ENCODE measurements at regions not wholly inside any gene's neighbourhood (a gene's known extent, or its start where the extent isn't known, plus 50 kb on each side); places are given as distances from the start of the nearest gene placed in this dataset.

GRCh38 chr9:108654566-108654965 is 201.2 kb downstream of the ACTL7B start:
- TF ChIP-seq, protein P1, sequence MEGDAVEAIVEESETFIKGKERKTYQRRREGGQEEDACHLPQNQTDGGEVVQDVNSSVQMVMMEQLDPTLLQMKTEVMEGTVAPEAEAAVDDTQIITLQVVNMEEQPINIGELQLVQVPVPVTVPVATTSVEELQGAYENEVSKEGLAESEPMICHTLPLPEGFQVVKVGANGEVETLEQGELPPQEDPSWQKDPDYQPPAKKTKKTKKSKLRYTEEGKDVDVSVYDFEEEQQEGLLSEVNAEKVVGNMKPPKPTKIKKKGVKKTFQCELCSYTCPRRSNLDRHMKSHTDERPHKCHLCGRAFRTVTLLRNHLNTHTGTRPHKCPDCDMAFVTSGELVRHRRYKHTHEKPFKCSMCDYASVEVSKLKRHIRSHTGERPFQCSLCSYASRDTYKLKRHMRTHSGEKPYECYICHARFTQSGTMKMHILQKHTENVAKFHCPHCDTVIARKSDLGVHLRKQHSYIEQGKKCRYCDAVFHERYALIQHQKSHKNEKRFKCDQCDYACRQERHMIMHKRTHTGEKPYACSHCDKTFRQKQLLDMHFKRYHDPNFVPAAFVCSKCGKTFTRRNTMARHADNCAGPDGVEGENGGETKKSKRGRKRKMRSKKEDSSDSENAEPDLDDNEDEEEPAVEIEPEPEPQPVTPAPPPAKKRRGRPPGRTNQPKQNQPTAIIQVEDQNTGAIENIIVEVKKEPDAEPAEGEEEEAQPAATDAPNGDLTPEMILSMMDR (IDR thresholded peaks at IDR 0.05; ENCODE audit: borderline replicate concordance, control extremely low read depth, extremely low read depth, insufficient read depth, missing control alignments): no peak
- no peak for DNase-seq (ENCODE audit: low spot score)
- in situ Hi-C loops (cut with MboI; ENCODE audit: low sequenced_read_pairs, unreplicated experiment): no loop called here

GRCh38 chr9:108652851-108653250 is 202.9 kb downstream of the ACTL7B start:
- in situ Hi-C loops (cut with MboI; ENCODE audit: low sequenced_read_pairs, unreplicated experiment): no loop called here
- no peak for DNase-seq (ENCODE audit: low spot score)
- TF ChIP-seq, protein P1 (IDR thresholded peaks at IDR 0.05; ENCODE audit: borderline replicate concordance, control extremely low read depth, extremely low read depth, insufficient read depth, missing control alignments): no peak

DNA sequence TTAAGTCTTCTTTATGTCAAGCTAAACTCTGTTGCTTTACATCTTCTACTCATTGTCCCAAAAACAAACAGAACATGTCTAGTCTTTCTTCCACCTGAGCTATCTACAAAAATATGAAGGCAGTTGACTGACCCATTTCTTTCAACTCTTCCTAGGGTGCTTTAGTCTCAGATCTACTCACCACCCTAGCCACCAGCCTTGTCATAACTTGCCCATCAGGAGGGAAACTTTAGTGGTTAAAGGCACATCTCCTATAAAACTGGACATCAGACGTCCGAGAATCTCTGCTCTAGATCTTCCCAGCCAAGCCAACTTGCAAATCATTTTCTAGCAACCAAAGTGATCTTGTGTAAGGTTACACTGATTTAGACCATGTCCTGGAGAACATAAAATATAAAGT is 205.0 kb downstream of the ACTL7B start:
- TF ChIP-seq, protein P1 (IDR thresholded peaks at IDR 0.05; ENCODE audit: borderline replicate concordance, control extremely low read depth, extremely low read depth, insufficient read depth, missing control alignments): no peak
- in situ Hi-C loops (cut with MboI; ENCODE audit: low sequenced_read_pairs, unreplicated experiment): no loop called here
- DNase-seq (ENCODE audit: low spot score): no peak

DNA sequence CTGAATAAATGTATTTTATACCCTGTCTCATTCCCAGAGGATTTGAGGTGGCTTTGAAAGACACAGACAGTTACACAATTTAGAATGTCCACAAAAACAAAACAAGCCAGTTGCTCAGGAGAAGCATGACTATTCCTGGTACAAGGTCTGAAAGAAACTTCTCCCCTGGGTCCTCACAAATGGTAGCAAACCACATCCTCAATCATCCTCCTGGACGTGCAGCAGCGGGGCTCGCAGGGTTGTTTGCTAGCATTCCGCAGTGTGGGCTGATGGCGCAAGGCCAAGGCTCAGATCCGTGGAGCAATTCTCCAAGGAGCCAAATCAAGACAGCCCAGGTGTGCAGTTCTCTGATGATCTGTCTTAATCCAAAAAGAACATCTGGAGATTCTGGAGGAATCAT is 210.3 kb downstream of the ACTL7B start:
- TF ChIP-seq, protein P1 (IDR thresholded peaks at IDR 0.05; ENCODE audit: borderline replicate concordance, control extremely low read depth, extremely low read depth, insufficient read depth, missing control alignments): no peak
- no peak for DNase-seq (ENCODE audit: low spot score)
- in situ Hi-C loops (cut with MboI; ENCODE audit: low sequenced_read_pairs, unreplicated experiment): no loop called here

GRCh38 chr9:108643731-108644510 is 211.9 kb downstream of the ACTL7B start:
- no peak for DNase-seq (ENCODE audit: low spot score)
- in situ Hi-C loops (cut with MboI; ENCODE audit: low sequenced_read_pairs, unreplicated experiment): no loop called here
- TF ChIP-seq, protein P1 (IDR thresholded peaks at IDR 0.05; ENCODE audit: borderline replicate concordance, control extremely low read depth, extremely low read depth, insufficient read depth, missing control alignments): no peak

DNA sequence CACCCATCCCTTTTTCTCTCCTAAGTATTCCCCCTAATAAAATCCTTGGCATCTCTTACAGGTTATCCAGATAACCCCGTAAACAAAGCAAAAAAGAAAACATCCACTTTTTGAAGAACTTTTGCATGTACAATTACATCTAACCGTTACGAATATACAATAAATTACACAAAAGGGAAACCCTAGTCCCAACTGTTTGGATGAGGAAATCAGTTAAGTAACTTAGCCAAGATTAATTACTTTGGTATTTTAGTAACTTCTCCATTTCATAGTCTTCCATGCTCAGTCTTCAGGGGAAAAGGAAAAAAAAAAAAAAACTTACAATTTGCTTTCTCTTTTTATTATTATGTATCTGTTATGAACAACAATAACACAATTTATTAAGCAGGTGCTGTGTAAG is 212.9 kb downstream of the ACTL7B start:
- TF ChIP-seq, protein P1 (IDR thresholded peaks at IDR 0.05; ENCODE audit: borderline replicate concordance, control extremely low read depth, extremely low read depth, insufficient read depth, missing control alignments): no peak
- in situ Hi-C loops (cut with MboI; ENCODE audit: low sequenced_read_pairs, unreplicated experiment): no loop called here
- DNase-seq (ENCODE audit: low spot score): no peak
